ENCODE measurements at regions not wholly inside any gene's neighbourhood (a gene's known extent, or its start where the extent isn't known, plus 50 kb on each side); places are given as distances from the start of the nearest gene placed in this dataset.
"Not testable (repeated sequence)": the region's sequence is repeated elsewhere in the genome, so short reads cannot be mapped to it uniquely, and the experiment has no call there.

DNA sequence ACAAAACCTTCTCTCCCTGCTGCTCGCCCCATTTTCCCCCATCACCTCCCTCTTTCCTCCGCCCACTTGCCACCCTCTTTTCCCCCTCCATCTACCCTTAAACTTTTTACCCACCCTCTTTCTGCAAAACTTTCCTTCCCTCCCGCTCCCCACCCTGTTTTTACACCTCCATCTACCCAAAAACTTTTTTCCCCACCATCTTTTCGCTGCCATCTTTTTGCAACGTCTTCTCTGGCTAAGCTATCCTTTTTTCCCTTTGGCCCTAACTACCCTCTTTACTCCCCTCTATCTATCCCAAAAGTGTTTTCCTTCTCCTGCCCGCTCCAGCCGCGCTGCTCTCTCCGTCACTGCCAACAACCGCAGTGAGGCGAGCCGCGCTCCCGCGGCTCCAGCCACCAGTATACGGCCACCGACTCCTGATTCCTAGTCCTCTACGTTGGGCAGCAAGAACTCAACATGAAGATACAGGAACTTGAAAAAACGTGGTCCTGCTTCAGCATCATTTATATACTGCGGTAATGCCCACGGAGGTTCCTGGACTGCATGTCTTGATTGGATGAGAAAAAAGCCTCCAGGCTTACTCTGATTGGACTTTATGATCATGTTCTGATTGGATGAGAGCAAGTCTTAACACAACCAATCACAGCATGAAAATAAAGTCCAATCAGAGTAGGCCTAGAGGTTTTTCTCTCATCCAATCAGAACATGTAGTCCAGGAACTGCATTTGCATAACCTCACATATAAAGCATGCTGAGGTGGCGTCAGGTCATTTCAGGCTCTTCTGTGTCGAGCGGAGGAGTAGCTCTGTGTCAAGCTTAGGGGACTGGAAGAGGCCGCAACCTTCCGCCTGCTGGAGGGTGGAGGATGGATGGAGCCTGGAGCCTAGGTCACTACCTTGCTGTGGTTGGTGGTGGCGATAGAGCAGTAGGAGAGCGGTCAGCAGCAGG, 79.9 kb upstream of the KCNJ18 start (continued):
- TF ChIP-seq POLR2H (tag; IDR thresholded peaks at IDR 0.05; ENCODE audit: low read depth): peak; percentile 81
- peak; percentile 79 for TF ChIP-seq SUPT5H (IDR thresholded peaks at IDR 0.05)
- TF ChIP-seq MBD2 (IDR thresholded peaks at IDR 0.05; ENCODE audit: borderline replicate concordance, low read depth): peak; percentile 61
- TF ChIP-seq, protein P1, sequence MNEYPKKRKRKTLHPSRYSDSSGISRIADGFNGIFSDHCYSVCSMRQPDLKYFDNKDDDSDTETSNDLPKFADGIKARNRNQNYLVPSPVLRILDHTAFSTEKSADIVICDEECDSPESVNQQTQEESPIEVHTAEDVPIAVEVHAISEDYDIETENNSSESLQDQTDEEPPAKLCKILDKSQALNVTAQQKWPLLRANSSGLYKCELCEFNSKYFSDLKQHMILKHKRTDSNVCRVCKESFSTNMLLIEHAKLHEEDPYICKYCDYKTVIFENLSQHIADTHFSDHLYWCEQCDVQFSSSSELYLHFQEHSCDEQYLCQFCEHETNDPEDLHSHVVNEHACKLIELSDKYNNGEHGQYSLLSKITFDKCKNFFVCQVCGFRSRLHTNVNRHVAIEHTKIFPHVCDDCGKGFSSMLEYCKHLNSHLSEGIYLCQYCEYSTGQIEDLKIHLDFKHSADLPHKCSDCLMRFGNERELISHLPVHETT (CRISPR knock-in tag; conservative IDR thresholded peaks at IDR 0.05 in 1 of 2, IDR thresholded peaks at IDR 0.05 in 1 of 2): peak in 1 of 2 experiments; percentile 57; a peak in 1 of 4 replicates
- 0 out of 2 replicates have a peak, but pooled peaks have one; percentile 52 for TF ChIP-seq THRB (CRISPR knock-in tag; conservative IDR thresholded peaks at IDR 0.05)
- peak; percentile 22; the same call in 1 of the 2 replicates for TF ChIP-seq PHF8 (IDR thresholded peaks at IDR 0.05; ENCODE audit: borderline replicate concordance, low read length)
- peak; percentile 98 for TF ChIP-seq MTA3 (IDR thresholded peaks at IDR 0.05; ENCODE audit: borderline replicate concordance)
- peak in 1 of 2 experiments; percentile 39; a peak in 1 of 4 replicates for TF ChIP-seq HDAC1 (IDR thresholded peaks at IDR 0.05)
- peak in 1 of 2 experiments; percentile 26 for TF ChIP-seq AFF1 (IDR thresholded peaks at IDR 0.05; ENCODE audit: low read depth in 1 of 2, partially characterized antibody in 2 of 2)
- 0 out of 2 replicates have a peak, but pooled peaks have one; percentile 29 for TF ChIP-seq MYC (IDR thresholded peaks at IDR 0.05; ENCODE audit: low read depth, low read length)
- not testable (repeated sequence) for TF ChIP-seq MYC (CRISPR knock-in tag; IDR thresholded peaks at IDR 0.05; ENCODE audit: borderline replicate concordance, low read depth)
- TF ChIP-seq MEF2A (IDR thresholded peaks at IDR 0.05; ENCODE audit: control insufficient read depth, low read depth, low read length): 0 out of 2 replicates have a peak, but pooled peaks have one; percentile 6
- TF ChIP-seq ASH1L (IDR thresholded peaks at IDR 0.05; ENCODE audit: borderline replicate concordance, low read depth, partially characterized antibody): peak; percentile 84
- TF ChIP-seq PML (IDR thresholded peaks at IDR 0.05; ENCODE audit: low read length): peak; percentile 86
- TF ChIP-seq SIN3A (IDR thresholded peaks at IDR 0.05; ENCODE audit: borderline replicate concordance in 2 of 2, control insufficient read depth in 1 of 2, low read depth in 2 of 2, low read length in 2 of 2): 0 out of 4 replicates have a peak, but pooled peaks of 1 of the 2 experiments have one; percentile 50
